ENCODE measurements at regions not wholly inside any gene's neighbourhood (a gene's known extent, or its start where the extent isn't known, plus 50 kb on each side); places are given as distances from the start of the nearest gene placed in this dataset.

DNA sequence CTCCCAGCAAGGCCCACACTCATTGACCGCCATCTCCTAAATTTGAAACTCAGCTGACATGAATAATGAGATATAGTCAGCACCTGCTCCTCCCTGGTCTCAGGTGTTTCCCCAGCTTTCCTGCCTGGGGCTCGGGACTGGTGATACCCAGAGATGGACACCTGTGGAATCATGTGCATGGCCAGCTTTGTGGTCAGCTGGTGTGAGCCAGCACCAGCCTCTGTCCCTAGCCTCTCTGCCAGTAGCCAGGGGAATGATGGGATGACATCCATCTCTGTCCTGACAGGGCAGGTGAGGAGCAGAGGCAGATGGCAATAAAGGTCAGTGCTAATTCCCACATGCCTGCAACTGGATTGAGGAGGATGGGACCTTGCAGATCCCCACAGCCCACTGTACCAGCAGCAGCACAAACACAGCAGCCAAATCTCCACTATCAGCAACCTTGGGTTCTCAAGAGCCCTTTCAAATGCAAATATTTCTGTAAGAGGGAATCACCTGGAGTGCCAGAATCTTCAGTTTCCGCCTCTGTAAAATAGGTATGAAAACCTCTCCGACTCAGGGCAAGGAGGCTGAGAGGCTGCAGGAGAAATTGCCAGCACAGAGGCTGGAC is 329.2 kb upstream of the ZMIZ1 start:
- H3K27me3 ChIP-seq (ENCODE audit: control insufficient read depth, insufficient read depth, low read length), result peaks cover 3% of the 10 kb centered on the region
- peaks cover 3% of the 10 kb centered on the region for H3K4me1 ChIP-seq (ENCODE audit: control insufficient read depth, insufficient read depth, low read length)
- no peak overlapping the region for H3K4me3 ChIP-seq (ENCODE audit: low read depth, low read length)
- no peaks in the 10 kb centered on the region for H3K9me3 ChIP-seq (ENCODE audit: control insufficient read depth, insufficient read depth, low read length)
- H3K9ac ChIP-seq (ENCODE audit: low read depth, low read length), result no peak overlapping the region
- no peaks in the 10 kb centered on the region for H3K36me3 ChIP-seq (ENCODE audit: control insufficient read depth, insufficient read depth, low read length)

DNA sequence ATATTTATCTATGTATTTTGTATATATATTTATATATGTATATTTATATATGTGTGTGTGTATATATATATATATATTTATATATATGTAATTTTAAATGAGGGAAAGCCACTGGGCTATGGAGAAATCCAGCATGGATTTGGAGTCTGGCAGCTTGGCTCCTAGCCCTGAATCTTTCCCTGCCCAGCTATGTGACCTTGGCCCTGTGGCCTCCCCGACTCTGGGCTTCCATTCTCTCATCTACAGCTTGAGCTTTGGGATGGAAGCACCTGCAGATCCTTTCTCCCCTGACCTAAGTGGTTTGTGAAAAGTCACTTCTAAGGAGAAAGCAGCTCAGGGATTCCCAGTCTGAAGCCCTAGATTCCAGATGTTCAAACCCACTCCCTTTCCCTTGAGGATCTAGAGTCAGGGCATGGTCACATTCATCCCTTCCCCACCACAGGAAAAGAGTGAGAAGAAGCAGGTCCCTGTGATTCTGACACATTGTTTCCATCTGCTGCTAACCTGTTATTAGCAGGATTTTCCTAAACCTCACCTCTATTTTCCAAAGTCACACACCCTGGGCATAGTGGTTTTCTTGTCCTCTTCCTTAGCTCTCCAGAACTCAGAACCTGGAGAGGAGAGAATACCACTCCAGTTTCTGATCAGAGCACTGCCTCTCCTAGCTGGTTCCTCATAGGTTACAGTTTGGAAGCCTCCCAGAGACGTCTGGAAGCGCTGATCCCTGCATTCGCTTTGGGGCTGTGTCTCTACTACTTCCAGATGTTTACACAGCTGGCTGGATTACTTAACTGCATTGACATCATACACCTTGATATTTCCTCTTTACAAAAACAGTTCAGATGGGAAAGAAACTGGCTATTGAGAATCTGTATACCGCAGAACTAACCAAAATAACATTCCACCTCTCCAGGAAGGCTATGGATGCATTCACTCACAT is 327.5 kb upstream of the ZMIZ1 start:
- Histone ChIP-seq H3K4me3 (ENCODE audit: low read depth, low read length) (no peak overlapping the region), H3K4me1 (ENCODE audit: control insufficient read depth, insufficient read depth, low read length) (peaks cover 3% of the 10 kb centered on the region), H3K36me3 (ENCODE audit: control insufficient read depth, insufficient read depth, low read length) (no peaks in the 10 kb centered on the region), H3K9me3 (ENCODE audit: control insufficient read depth, insufficient read depth, low read length) (no peaks in the 10 kb centered on the region), H3K9ac (ENCODE audit: low read depth, low read length) (no peak overlapping the region), H3K27me3 (ENCODE audit: control insufficient read depth, insufficient read depth, low read length) (peaks cover 3% of the 10 kb centered on the region)

DNA sequence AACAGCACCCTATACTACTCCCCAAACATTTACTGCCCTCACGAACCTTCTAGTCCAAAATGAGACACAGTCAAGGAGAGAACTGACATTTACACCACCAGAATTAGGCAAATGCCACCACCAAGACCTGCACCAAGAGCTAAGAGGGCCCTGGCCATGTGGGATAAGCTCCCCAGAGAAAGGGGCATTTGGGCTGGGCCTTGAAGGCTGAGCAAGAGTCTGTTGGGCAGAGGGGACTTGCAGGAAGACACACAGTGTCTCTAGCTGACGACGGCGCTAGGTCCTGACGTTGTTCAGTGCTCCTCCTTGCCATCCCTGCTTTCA is 326.4 kb upstream of the ZMIZ1 start:
- Histone ChIP-seq H3K36me3 (ENCODE audit: control insufficient read depth, insufficient read depth, low read length) (no peaks in the 10 kb centered on the region), H3K9ac (ENCODE audit: low read depth, low read length) (no peak overlapping the region), H3K27me3 (ENCODE audit: control insufficient read depth, insufficient read depth, low read length) (peaks cover 3% of the 10 kb centered on the region), H3K4me1 (ENCODE audit: control insufficient read depth, insufficient read depth, low read length) (peaks cover 3% of the 10 kb centered on the region), H3K9me3 (ENCODE audit: control insufficient read depth, insufficient read depth, low read length) (no peaks in the 10 kb centered on the region), H3K4me3 (ENCODE audit: low read depth, low read length) (no peak overlapping the region)

DNA sequence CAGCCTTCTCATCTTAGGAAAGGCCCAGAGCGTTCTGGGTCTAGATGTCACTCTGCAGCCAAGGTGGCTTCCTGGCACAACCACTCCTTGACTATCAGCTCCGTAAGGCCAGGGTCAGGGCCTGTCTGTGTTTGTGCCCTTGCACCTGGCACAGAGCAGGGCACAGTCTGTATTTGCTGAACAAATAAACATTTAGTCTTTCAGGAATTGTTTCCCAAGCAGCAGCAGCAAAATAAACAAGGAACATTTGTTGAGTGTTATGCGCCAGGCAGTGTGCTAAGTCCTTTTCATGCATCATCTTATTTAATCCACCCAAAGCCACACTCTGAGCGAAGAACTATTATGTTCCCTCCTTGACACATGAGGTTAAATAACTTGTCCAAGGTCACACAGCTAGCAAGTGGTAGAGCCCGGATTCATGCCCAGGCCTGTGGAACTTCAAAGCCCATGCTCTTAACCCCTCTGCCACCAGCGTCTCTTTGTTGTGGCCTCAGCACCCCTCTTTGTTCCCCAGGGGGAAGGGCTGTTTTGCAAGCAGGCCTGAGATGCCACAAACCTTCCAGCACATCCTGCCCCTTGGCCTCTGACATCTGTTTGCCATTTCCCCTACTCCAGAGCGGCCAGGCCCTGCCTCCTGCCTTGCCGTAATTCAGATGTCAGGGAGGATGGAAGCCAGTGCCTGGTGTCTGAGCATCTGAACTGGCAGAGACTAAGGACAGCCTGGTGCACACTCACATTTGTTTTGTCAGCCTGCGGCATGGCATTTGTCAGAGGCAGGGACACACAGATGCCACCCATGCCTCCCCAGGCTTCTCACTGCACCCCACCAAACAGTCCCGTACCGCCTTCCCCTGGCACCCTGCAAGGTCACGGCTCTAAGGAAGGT is 325.8 kb upstream of the ZMIZ1 start:
- H3K4me3 ChIP-seq (ENCODE audit: low read depth, low read length), result no peak overlapping the region
- no peaks in the 10 kb centered on the region for H3K9me3 ChIP-seq (ENCODE audit: control insufficient read depth, insufficient read depth, low read length)
- peaks cover 3% of the 10 kb centered on the region for H3K4me1 ChIP-seq (ENCODE audit: control insufficient read depth, insufficient read depth, low read length)
- H3K9ac ChIP-seq (ENCODE audit: low read depth, low read length), result no peak overlapping the region
- no peaks in the 10 kb centered on the region for H3K36me3 ChIP-seq (ENCODE audit: control insufficient read depth, insufficient read depth, low read length)
- H3K27me3 ChIP-seq (ENCODE audit: control insufficient read depth, insufficient read depth, low read length), result peaks cover 3% of the 10 kb centered on the region

DNA sequence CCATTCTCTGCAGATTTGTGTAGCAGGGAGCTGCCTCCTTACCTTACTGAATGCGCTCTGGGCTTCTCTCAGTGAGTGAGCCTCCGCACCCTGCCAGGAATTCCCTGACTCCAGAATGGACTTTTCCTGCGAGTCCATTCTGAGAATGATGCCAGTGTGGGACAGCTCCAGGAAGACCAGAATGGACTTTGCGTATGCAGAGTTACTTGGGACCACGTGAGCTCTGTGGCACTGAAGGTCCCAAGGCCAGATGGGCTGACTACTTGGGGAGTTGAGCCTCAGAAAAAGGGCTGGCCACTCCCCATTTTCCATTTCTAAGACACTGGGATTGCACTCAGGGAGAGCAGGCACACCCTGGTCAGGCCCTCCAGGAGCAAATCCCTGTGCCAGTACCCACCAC is 324.7 kb upstream of the ZMIZ1 start:
- H3K9me3 ChIP-seq (ENCODE audit: control insufficient read depth, insufficient read depth, low read length), result no peaks in the 10 kb centered on the region
- peaks cover 3% of the 10 kb centered on the region for H3K4me1 ChIP-seq (ENCODE audit: control insufficient read depth, insufficient read depth, low read length)
- no peak overlapping the region for H3K9ac ChIP-seq (ENCODE audit: low read depth, low read length)
- H3K4me3 ChIP-seq (ENCODE audit: low read depth, low read length), result no peak overlapping the region
- H3K36me3 ChIP-seq (ENCODE audit: control insufficient read depth, insufficient read depth, low read length), result no peaks in the 10 kb centered on the region
- H3K27me3 ChIP-seq (ENCODE audit: control insufficient read depth, insufficient read depth, low read length), result peaks cover 3% of the 10 kb centered on the region

DNA sequence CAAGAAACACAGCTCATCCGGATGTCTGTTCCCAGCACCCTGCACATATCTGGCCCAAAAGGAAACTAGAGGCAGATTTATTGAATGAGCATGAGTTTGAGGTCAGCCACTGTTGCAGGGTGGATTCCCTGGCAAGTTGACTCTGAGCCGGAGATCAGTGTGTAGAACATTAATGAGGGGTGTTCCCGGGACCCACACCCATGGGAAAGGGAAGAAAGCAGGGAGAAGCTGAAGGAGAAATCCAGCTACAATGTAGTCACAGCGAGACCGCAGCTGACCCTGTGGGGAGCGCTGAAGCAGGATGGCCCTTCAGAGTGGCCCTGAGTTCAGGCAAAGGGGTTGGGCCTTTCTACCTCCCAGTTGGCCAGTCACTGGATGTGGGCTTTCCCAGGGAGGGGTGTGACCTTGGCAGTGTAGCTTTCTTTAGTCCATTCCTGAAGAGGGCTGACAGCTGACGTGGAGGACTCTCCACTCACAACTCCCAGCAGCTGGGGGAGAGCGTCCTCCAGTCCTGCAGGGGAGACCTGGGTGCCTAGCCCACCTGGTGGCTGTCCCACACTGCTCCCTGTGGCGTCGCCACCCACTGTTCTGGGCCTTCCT is 324.2 kb upstream of the ZMIZ1 start:
- Histone ChIP-seq H3K27me3 (ENCODE audit: control insufficient read depth, insufficient read depth, low read length) (peaks cover 3% of the 10 kb centered on the region), H3K9ac (ENCODE audit: low read depth, low read length) (no peak overlapping the region), H3K9me3 (ENCODE audit: control insufficient read depth, insufficient read depth, low read length) (no peaks in the 10 kb centered on the region), H3K4me1 (ENCODE audit: control insufficient read depth, insufficient read depth, low read length) (peaks cover under 1% of the 10 kb centered on the region), H3K4me3 (ENCODE audit: low read depth, low read length) (no peak overlapping the region), H3K36me3 (ENCODE audit: control insufficient read depth, insufficient read depth, low read length) (no peaks in the 10 kb centered on the region)

DNA sequence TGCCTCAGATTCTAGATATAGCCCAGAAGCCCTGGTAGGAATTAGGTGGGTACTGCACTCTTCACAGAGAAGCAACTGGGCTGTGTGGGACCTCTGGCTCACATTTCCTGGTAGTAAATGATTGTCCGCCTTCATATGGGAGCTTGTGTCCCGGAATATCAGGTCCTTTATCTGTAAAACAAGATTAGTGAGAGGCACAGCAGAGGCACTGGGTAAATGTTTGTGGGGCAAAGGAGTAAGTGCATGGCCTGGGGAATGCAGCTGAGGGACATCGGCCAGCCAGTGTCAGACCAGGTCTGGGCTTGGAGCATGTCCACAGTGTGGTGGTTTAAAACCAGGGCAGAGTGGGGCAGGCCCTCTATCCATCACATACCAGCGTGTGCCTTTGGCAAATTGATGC is 323.3 kb upstream of the ZMIZ1 start:
- no peaks in the 10 kb centered on the region for H3K36me3 ChIP-seq (ENCODE audit: control insufficient read depth, insufficient read depth, low read length)
- H3K27me3 ChIP-seq (ENCODE audit: control insufficient read depth, insufficient read depth, low read length), result peaks cover 3% of the 10 kb centered on the region
- H3K4me1 ChIP-seq (ENCODE audit: control insufficient read depth, insufficient read depth, low read length), result no peaks in the 10 kb centered on the region
- no peaks in the 10 kb centered on the region for H3K9me3 ChIP-seq (ENCODE audit: control insufficient read depth, insufficient read depth, low read length)
- H3K9ac ChIP-seq (ENCODE audit: low read depth, low read length), result no peak overlapping the region
- no peak overlapping the region for H3K4me3 ChIP-seq (ENCODE audit: low read depth, low read length)

DNA sequence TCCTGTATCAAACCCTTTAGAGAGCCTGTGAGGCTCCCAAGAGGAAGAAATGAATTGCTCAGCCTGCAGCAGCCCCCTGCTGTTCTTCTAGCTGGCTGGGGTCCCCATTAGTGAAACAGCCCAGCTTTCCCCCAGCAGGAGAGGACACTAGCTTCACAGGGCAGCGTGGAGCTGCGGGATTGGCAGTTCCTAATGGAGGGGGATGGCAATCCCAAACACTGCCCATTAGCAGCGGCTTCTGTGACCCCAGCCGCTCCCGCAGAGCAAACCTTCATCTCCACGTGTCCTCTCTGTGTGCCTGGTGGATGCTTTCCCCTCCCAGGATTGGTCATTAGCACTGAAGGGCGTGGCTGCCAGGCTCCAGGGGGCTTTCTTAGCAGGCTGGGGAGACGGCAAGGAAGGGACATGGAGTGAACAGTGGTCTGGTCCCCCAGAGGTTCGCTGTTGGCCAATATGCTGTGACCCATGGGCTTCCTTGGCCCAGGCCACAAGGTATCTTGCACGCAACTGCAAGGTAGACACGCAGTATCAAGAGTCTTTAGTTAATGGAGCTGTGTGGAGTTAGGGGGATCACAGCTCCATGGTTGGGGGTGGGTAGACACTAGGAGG is 322.5 kb upstream of the ZMIZ1 start:
- Histone ChIP-seq H3K9ac (ENCODE audit: low read depth, low read length) (no peak overlapping the region), H3K4me1 (ENCODE audit: control insufficient read depth, insufficient read depth, low read length) (no peaks in the 10 kb centered on the region), H3K4me3 (ENCODE audit: low read depth, low read length) (no peak overlapping the region)

DNA sequence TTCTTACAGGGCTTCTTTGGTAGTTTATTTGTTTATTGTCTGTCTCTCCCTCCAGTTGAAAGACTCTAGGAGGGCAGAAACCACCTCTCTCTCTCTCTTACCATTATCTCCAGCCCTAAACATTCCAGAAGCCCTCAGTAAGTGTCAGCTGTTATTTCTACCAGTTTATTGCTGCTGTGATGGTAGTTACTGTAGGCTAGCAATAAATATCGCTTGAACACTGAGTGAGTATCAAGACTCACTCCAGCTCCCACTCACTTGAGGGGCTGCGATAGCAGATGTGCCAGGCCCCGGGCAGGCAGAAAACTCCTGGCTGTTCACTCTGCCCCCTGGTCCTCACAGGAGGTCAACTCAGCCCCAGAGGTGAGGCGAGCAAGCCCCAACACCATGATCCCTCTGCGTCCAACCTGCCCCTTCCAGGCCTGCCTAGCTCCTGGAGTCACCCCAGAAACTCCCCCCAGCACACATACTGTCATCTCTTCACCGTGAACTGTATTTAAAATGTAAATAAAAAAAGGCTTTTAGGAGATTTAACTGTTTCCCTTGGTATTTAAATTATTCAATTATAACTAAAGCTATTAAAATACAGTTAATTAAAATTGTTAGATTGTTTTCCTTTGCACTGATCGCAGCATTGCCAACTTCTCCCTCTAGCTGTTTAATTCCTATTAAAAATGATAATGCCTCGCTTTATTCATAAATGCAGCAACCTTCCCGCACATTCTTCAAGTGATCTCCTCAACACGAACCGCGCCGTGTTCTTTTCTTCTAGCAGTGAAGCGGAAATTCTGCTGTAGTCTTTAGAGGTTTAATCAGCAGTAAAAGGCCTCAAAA is 321.1 kb upstream of the ZMIZ1 start:
- Histone ChIP-seq H3K9ac (ENCODE audit: low read depth, low read length) (no peak overlapping the region), H3K9me3 (ENCODE audit: control insufficient read depth, insufficient read depth, low read length) (no peaks in the 10 kb centered on the region), H3K4me3 (ENCODE audit: low read depth, low read length) (no peak overlapping the region), H3K36me3 (ENCODE audit: control insufficient read depth, insufficient read depth, low read length) (no peaks in the 10 kb centered on the region), H3K4me1 (ENCODE audit: control insufficient read depth, insufficient read depth, low read length) (no peaks in the 10 kb centered on the region), H3K27me3 (ENCODE audit: control insufficient read depth, insufficient read depth, low read length) (no peaks in the 10 kb centered on the region)

More for the DNA sequence above, 322.5 kb upstream of the ZMIZ1 start:
- Histone ChIP-seq H3K9me3 (ENCODE audit: control insufficient read depth, insufficient read depth, low read length) (no peaks in the 10 kb centered on the region), H3K36me3 (ENCODE audit: control insufficient read depth, insufficient read depth, low read length) (no peaks in the 10 kb centered on the region), H3K27me3 (ENCODE audit: control insufficient read depth, insufficient read depth, low read length) (peaks cover 2% of the 10 kb centered on the region)

DNA sequence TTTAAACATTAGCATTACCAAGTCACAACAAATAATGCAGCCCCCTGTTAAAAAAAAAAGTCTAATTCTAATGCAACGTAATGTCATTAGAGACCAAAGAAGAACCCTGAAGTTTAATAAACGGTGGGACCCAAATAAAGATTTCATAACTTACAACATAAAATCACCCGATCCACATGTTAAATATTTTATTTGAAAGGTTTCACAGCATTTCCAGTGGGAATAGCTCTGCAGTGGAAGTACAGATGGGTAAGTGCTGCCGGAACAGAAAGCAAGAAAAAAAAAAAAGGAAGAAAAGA is 320.6 kb upstream of the ZMIZ1 start:
- Histone ChIP-seq H3K27me3 (ENCODE audit: control insufficient read depth, insufficient read depth, low read length) (no peaks in the 10 kb centered on the region), H3K9me3 (ENCODE audit: control insufficient read depth, insufficient read depth, low read length) (no peaks in the 10 kb centered on the region), H3K4me3 (ENCODE audit: low read depth, low read length) (no peak overlapping the region), H3K9ac (ENCODE audit: low read depth, low read length) (no peak overlapping the region), H3K36me3 (ENCODE audit: control insufficient read depth, insufficient read depth, low read length) (no peaks in the 10 kb centered on the region), H3K4me1 (ENCODE audit: control insufficient read depth, insufficient read depth, low read length) (no peaks in the 10 kb centered on the region)
